Osteocyte (in vitro differentiated cells): ENCODE measurements at regions not wholly inside any gene's neighbourhood (a gene's known extent, or its start where the extent isn't known, plus 50 kb on each side); places are given as distances from the start of the nearest gene placed in this dataset.

Experiments
- DNase-seq: peaks from one replicate; pipeline ENCODE4 v3.0.0; 2021; ENCODE audit warnings: mixed read lengths; ENCODE audit not compliant: unreplicated experiment; ENCODE audit errors: extremely low spot score
- H3K27ac Mint-ChIP-seq: one replicate; pipeline ENCODE4 v1.8.0; 2021; ENCODE audit warnings: mild to moderate bottlenecking, mixed read lengths; ENCODE audit not compliant: unreplicated experiment
- H3K27me3 Mint-ChIP-seq: one replicate; pipeline ENCODE4 v1.8.0; 2021; ENCODE audit warnings: mixed read lengths; ENCODE audit not compliant: unreplicated experiment
- H3K36me3 Mint-ChIP-seq: one replicate; pipeline ENCODE4 v1.8.0; 2021; ENCODE audit warnings: mixed read lengths; ENCODE audit not compliant: unreplicated experiment
- H3K4me1 Mint-ChIP-seq: one replicate; pipeline ENCODE4 v1.8.0; 2021; ENCODE audit warnings: mixed read lengths; ENCODE audit not compliant: unreplicated experiment
- H3K4me3 Mint-ChIP-seq: one replicate; pipeline ENCODE4 v1.8.0; 2021; ENCODE audit warnings: mild to moderate bottlenecking, moderate library complexity, mixed read lengths; ENCODE audit not compliant: unreplicated experiment
- H3K9me3 Mint-ChIP-seq: one replicate; pipeline ENCODE4 v1.8.0; 2021; ENCODE audit warnings: mixed read lengths; ENCODE audit not compliant: unreplicated experiment
- TF ChIP-seq, protein P1 (sequence below): fragments of 200-600 bp; sonication (generic); IDR thresholded peaks from 2 replicates; pipeline ENCODE4 v1.5.0; 2021; ENCODE audit warnings: antibody characterized with exemption, mild to moderate bottlenecking, moderate library complexity

DNA sequence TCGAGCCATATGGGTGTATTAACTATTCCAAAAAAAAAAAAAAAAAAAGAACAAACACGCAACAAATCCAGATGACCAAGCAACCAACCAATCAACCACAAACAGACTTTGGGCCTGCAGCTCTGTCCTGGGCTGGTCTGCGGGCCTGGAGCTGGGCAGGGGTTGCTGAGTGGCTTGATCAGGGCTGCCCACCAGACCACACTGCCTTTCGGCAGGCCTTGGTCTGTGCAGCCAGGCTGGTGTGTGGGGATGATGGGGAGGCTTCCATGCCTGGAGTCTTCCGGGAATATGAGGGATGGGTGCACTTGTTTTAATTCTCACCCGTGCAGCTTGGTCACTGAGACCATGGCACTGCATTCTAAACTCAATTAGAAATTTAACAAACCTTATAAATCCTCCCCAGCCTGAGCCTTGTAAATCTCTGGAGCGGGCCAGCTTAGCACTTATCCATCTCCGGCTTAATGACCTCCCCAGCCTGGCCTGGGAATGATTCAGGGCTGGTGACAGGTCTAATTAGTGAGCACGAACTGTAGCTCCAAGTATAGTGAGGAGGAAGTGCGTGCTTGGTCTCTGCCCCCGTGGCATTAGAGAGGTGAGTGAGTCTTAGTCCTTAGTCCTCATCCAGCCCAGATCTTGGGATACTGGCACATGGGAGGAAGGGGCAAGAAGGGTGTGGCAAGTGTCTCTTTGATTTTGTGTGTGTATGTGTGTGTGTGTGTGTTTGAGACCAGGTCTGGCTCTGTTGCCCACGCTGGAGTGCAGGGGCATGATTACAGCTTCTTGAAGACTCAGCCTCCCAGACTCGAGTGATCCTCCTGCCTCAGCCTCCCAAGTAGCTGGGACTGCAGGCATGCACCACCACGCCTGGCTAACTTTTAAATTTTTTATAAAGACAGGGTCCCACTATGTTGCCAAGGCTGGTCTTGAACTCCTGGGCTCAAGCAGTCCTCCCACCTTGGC lies 74.6 kb upstream of the CSF3R start:
- no peaks in the 10 kb centered on the region for H3K36me3 Mint-ChIP-seq
- no peaks in the 10 kb centered on the region for H3K4me1 Mint-ChIP-seq
- peaks cover 31% of the 10 kb centered on the region for H3K27me3 Mint-ChIP-seq
- no peak overlapping the region for H3K4me3 Mint-ChIP-seq
- H3K9me3 Mint-ChIP-seq: no peaks in the 10 kb centered on the region
- TF ChIP-seq, protein P1, sequence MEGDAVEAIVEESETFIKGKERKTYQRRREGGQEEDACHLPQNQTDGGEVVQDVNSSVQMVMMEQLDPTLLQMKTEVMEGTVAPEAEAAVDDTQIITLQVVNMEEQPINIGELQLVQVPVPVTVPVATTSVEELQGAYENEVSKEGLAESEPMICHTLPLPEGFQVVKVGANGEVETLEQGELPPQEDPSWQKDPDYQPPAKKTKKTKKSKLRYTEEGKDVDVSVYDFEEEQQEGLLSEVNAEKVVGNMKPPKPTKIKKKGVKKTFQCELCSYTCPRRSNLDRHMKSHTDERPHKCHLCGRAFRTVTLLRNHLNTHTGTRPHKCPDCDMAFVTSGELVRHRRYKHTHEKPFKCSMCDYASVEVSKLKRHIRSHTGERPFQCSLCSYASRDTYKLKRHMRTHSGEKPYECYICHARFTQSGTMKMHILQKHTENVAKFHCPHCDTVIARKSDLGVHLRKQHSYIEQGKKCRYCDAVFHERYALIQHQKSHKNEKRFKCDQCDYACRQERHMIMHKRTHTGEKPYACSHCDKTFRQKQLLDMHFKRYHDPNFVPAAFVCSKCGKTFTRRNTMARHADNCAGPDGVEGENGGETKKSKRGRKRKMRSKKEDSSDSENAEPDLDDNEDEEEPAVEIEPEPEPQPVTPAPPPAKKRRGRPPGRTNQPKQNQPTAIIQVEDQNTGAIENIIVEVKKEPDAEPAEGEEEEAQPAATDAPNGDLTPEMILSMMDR: no peak
- DNase-seq: no peak
- H3K27ac Mint-ChIP-seq: no peak overlapping the region

DNA sequence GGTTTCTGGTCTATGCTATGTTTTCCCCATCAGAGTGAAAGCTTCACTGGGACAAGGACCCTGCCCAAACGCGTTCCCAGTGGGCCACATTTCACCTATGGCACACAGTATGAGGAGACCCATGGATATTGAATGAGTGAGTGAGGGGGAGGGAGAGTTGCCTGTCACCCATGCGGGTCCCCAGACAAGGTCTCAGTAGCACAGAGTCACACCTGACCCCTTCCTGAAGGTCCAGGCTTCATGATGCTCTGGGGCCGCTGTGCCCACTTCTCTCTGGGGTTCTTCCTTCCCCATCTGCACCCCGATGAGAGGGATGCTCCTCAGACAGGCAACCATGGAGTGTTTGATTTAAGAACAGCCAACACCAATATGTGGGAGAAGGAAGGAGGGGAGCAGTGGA lies 72.3 kb upstream of the CSF3R start:
- H3K36me3 Mint-ChIP-seq: no peaks in the 10 kb centered on the region
- TF ChIP-seq, protein P1: no peak
- H3K4me3 Mint-ChIP-seq: no peak overlapping the region
- no peak overlapping the region for H3K27ac Mint-ChIP-seq
- no peaks in the 10 kb centered on the region for H3K4me1 Mint-ChIP-seq
- no peaks in the 10 kb centered on the region for H3K9me3 Mint-ChIP-seq
- no peak for DNase-seq
- peaks cover 42% of the 10 kb centered on the region for H3K27me3 Mint-ChIP-seq

DNA sequence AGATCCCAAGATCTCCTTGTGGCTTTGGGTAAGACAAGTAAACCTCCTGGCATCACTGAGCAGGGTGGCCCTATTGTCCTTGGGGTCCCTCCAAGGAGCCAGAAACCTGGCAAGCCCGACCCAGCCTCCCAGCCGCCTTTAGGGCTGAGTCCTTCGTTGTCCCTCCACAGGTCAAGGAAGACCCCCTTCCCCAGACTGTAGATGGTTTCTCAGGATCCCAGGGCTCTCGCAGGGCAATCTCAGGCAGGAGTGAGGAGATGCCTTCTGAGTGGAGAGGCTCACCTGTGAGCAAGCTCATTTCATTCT lies 71.6 kb upstream of the CSF3R start:
- TF ChIP-seq, protein P1: no peak
- Mint-ChIP-seq H3K27me3 (peaks cover 49% of the 10 kb centered on the region), H3K36me3 (no peaks in the 10 kb centered on the region), H3K4me3 (no peak overlapping the region), H3K4me1 (no peaks in the 10 kb centered on the region), H3K27ac (no peak overlapping the region), H3K9me3 (no peaks in the 10 kb centered on the region)
- no peak for DNase-seq

DNA sequence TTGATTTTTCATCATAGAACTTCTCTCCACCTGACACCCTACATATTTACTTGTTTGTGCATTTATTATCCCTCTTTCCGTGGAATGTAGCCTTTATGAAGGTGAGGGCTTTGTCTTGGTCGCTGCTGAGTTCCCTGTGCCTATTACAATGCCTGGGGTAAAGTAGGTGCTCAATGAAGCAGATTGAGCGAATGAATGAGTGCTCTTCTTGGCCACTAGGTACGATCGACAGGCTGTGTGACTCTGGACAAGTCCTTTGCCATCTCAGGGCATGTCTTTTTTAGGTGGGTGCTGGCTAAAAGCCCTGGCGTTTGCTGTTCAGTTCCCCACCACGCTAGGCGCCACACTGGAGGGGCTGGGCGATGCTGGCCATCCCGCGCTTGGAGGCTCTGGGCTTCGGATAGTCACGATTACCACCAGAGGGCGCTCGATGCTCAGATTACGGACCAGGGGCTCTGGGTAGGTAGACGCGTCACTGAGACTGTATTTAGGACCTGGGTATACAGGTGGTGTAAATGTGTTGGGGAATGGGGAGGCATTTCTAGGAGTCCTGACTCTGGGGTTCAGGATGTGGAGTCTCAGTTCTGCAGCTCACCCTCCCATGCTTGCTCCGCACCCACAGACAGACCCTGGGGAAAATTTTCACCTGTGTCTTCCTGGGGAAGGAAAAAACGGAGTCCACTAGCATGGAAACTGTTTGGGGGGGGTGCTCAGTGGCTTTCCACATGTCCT lies 71.0 kb upstream of the CSF3R start:
- TF ChIP-seq, protein P1: peak; percentile 65
- Mint-ChIP-seq H3K4me1 (no peaks in the 10 kb centered on the region), H3K36me3 (no peaks in the 10 kb centered on the region), H3K27me3 (peaks cover 49% of the 10 kb centered on the region), H3K4me3 (no peak overlapping the region), H3K27ac (no peak overlapping the region), H3K9me3 (no peaks in the 10 kb centered on the region)
- no peak for DNase-seq

DNA sequence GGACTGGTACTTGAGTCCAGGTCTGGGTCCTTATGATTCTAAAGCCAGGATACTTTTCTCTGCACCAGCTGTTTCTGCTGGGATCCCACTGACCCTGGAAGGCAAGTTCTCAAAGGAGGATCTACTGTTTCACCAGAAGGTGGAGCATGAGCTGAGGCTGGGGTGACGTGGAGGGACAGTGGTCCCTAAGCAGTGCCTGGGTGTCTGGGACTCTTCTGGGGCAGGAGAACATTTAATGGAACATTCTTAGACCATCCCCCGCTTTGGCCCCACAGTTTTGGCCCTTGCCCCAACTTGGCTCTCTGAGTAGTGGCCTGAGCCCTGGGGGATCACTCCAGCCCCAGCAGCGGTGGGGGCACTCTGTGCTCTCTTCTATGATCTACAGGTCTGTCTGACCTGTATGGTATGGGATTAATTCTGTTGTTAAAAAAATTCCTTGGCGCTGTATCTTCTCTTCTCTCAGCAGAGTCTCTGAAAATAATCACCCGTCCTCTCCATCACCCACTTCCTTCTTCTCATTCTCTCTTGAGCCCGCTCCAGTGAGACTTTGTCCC lies 60.3 kb upstream of the CSF3R start:
- peaks cover 23% of the 10 kb centered on the region for H3K27me3 Mint-ChIP-seq
- TF ChIP-seq, protein P1: peak; percentile 13
- H3K4me3 Mint-ChIP-seq: no peak overlapping the region
- H3K36me3 Mint-ChIP-seq: no peaks in the 10 kb centered on the region
- H3K9me3 Mint-ChIP-seq: no peaks in the 10 kb centered on the region
- no peak for DNase-seq
- H3K27ac Mint-ChIP-seq: no peak overlapping the region
- H3K4me1 Mint-ChIP-seq: no peaks in the 10 kb centered on the region
